Smooth muscle cell (in vitro differentiated cells): ENCODE measurements at regions not wholly inside any gene's neighbourhood (a gene's known extent, or its start where the extent isn't known, plus 50 kb on each side); places are given as distances from the start of the nearest gene placed in this dataset.
"Not testable (repeated sequence)": the region's sequence is repeated elsewhere in the genome, so short reads cannot be mapped to it uniquely, and the experiment has no call there.

ENCODE experiments used
- DNase-seq: peaks from one replicate; lab custom pipeline; 2025; ENCODE audit not compliant: unreplicated experiment; lab: John Stamatoyannopoulos, UW
- H2AFZ ChIP-seq: fragments of 200-600 bp; sonication (generic); 2 replicates; pipeline ENCODE4 v1.6.0; 2016; ENCODE audit warnings: antibody characterized with exemption, low read depth, mild to moderate bottlenecking
- H3F3A ChIP-seq: fragments of 200-600 bp; sonication (generic); 2 replicates; pipeline ENCODE4 v1.6.0; 2017; ENCODE audit warnings: antibody characterized with exemption, low read depth
- H3K27ac ChIP-seq: fragments of 200-600 bp; sonication (generic); 2 replicates; pipeline ENCODE4 v1.5.1; 2016; ENCODE audit warnings: low read depth, mild to moderate bottlenecking
- H3K27me3 ChIP-seq: fragments of 200-600 bp; sonication (generic); 2 replicates; pipeline ENCODE4 v1.6.1; 2016; ENCODE audit warnings: low read depth, mild to moderate bottlenecking
- H3K36me3 ChIP-seq: fragments of 200-600 bp; sonication (generic); 2 replicates; pipeline ENCODE4 v1.5.1; 2016; ENCODE audit warnings: low read depth
- H3K4me1 ChIP-seq: fragments of 200-600 bp; sonication (generic); 2 replicates; pipeline ENCODE4 v1.5.1; 2016; ENCODE audit warnings: low read depth
- H3K4me2 ChIP-seq: fragments of 200-600 bp; sonication (generic); 2 replicates; pipeline ENCODE4 v1.6.0; 2016; ENCODE audit warnings: mild to moderate bottlenecking
- H3K4me3 ChIP-seq: fragments of 200-600 bp; sonication (generic); 2 replicates; pipeline ENCODE4 v1.5.1; 2016; ENCODE audit warnings: mild to moderate bottlenecking
- H3K79me2 ChIP-seq: fragments of 200-600 bp; sonication (generic); 2 replicates; pipeline ENCODE4 v1.6.0; 2016; ENCODE audit warnings: low read depth, mild to moderate bottlenecking
- H3K9ac ChIP-seq: fragments of 200-600 bp; sonication (generic); 2 replicates; pipeline ENCODE4 v1.6.0; 2016; ENCODE audit warnings: low read depth
- H3K9me3 ChIP-seq: fragments of 200-600 bp; sonication (generic); replicated peaks from 2 replicates; pipeline ENCODE4 v1.5.1; 2016; ENCODE audit warnings: low read depth
- H4K20me1 ChIP-seq: fragments of 200-600 bp; sonication (generic); 2 replicates; pipeline ENCODE4 v1.6.0; 2016; ENCODE audit warnings: low read depth
- WGBS: methylation state at CpG from one replicate; pipeline ENCODE4 v1.1.7; 2016; ENCODE audit warnings: low lambda C conversion rate; 5-methylcytosine and 5-hydroxymethylcytosine counted together
- TF ChIP-seq, protein P1 (sequence below): fragments of 200-600 bp; sonication (generic); IDR thresholded peaks from 2 replicates; pipeline ENCODE4 v1.5.1; 2017; ENCODE audit warnings: borderline replicate concordance, mild to moderate bottlenecking, antibody characterized with exemption; ENCODE audit not compliant: insufficient read depth, poor library complexity, severe bottlenecking

DNA sequence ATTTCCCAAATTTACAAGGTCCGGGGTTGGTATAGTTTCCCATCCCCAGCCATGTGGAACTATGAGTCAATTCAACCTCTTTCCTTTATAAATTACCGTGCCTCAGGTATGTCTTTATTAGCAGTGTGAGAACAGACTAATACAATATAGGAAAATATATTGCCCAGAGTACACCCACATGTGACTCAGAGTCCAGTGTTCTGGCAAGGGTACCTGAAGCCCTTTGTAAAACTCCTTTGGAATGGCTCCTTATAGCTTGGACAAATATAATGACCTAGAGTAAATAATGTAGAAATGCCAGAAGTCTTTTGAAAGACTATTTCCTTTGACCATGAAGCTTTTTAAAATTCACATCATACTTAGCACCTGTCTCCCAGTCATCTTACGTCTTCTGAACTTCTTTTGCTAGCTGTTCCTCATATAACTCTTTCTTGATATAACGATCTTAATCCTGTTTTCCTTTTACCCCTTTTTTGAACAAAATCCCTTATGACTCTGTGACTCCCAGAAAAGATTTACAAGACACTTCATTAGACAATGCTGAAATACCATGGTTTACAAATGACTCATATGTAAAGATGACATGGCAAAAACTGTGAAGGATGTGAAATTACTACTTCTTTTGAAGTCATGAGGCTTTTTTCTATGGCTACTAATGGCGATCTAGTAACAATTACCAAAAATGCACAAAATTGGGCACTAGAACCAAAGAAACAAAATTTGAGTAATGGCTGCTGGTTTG lies 408.9 kb downstream of the NAP1L3 start:
- H3F3A ChIP-seq = no peaks in the 10 kb centered on the region
- H3K36me3 ChIP-seq = no peaks in the 10 kb centered on the region
- DNase-seq = no peak
- peak overlapping the region; percentile 51 for H3K4me2 ChIP-seq
- H2AFZ ChIP-seq = peak overlapping the region; percentile 44
- H3K79me2 ChIP-seq = no peaks in the 10 kb centered on the region
- 57% methylated on average over 5 of the region's 5 CpGs for WGBS
- no peaks in the 10 kb centered on the region for H3K4me1 ChIP-seq
- no peaks in the 10 kb centered on the region for H3K27me3 ChIP-seq
- no peak overlapping the region for H3K9ac ChIP-seq
- H3K27ac ChIP-seq = peak overlapping the region; percentile 81
- TF ChIP-seq, protein P1, sequence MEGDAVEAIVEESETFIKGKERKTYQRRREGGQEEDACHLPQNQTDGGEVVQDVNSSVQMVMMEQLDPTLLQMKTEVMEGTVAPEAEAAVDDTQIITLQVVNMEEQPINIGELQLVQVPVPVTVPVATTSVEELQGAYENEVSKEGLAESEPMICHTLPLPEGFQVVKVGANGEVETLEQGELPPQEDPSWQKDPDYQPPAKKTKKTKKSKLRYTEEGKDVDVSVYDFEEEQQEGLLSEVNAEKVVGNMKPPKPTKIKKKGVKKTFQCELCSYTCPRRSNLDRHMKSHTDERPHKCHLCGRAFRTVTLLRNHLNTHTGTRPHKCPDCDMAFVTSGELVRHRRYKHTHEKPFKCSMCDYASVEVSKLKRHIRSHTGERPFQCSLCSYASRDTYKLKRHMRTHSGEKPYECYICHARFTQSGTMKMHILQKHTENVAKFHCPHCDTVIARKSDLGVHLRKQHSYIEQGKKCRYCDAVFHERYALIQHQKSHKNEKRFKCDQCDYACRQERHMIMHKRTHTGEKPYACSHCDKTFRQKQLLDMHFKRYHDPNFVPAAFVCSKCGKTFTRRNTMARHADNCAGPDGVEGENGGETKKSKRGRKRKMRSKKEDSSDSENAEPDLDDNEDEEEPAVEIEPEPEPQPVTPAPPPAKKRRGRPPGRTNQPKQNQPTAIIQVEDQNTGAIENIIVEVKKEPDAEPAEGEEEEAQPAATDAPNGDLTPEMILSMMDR = no peak
- no peak overlapping the region for H3K4me3 ChIP-seq
- H3K9me3 ChIP-seq = no peaks in the 10 kb centered on the region
- no peaks in the 10 kb centered on the region for H4K20me1 ChIP-seq

DNA sequence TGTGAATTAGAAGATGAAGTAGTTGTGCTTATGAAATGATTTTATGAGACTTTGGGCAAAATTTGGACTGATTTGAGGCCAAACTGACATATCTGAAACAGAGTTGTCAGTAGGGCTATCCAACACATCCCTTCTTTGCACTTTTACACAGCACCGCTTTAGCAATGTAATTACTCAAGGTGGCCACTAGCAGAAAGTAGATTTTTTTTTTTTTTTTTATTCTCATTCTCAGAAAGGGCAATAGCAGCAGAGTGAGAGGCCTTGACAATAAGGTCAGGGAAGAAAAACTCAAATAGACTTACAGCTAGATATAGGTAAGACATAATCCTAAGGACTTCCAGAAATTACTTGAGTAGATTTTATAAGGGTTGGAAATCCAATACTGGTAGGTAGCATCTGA lies 414.3 kb downstream of the NAP1L3 start:
- Histone ChIP-seq H3K9ac (no peak overlapping the region), H3K4me3 (no peak overlapping the region), H3K79me2 (no peaks in the 10 kb centered on the region), H3K9me3 (no peaks in the 10 kb centered on the region), H3K36me3 (no peaks in the 10 kb centered on the region), H3K27ac (no peak overlapping the region), H3F3A (no peaks in the 10 kb centered on the region), H3K4me1 (no peaks in the 10 kb centered on the region), H3K4me2 (no peak overlapping the region), H2AFZ (no peak overlapping the region), H3K27me3 (no peaks in the 10 kb centered on the region), H4K20me1 (no peaks in the 10 kb centered on the region)
- TF ChIP-seq, protein P1 = no peak
- no peak for DNase-seq
- WGBS = 74% methylated on average over 1 of the region's 1 CpG

DNA sequence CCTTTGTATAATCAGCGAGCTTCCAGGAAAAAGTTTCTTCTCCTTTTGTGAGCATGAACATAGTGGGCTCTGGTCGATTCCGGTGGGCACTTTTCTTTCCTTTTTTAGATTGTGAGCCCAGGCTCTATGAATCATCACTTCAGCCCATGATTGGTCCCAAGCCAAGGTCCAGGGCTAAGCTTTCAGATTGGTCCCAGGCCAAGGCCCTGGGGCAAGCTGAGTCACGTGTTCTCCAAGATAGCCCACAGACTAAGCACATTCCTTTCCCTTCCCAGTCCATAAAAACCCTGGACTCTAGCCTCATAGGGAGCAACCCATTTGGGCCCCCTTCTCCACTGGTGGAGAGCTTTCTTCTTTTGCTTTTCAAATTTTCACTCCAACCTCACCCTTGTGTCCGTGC lies 430.5 kb downstream of the NAP1L3 start:
- H3K79me2 ChIP-seq = no peaks in the 10 kb centered on the region
- no peaks in the 10 kb centered on the region for H3K9me3 ChIP-seq
- no peak overlapping the region for H2AFZ ChIP-seq
- H3K27ac ChIP-seq = no peak overlapping the region
- no peaks in the 10 kb centered on the region for H3F3A ChIP-seq
- no peak overlapping the region for H3K4me2 ChIP-seq
- no peak overlapping the region for H3K9ac ChIP-seq
- no peak for DNase-seq
- H3K4me1 ChIP-seq = no peaks in the 10 kb centered on the region
- H3K4me3 ChIP-seq = no peak overlapping the region
- no peaks in the 10 kb centered on the region for H3K36me3 ChIP-seq
- H3K27me3 ChIP-seq = no peaks in the 10 kb centered on the region
- WGBS = 81% methylated on average over 5 of the region's 5 CpGs
- TF ChIP-seq, protein P1 = no peak
- H4K20me1 ChIP-seq = no peaks in the 10 kb centered on the region

DNA sequence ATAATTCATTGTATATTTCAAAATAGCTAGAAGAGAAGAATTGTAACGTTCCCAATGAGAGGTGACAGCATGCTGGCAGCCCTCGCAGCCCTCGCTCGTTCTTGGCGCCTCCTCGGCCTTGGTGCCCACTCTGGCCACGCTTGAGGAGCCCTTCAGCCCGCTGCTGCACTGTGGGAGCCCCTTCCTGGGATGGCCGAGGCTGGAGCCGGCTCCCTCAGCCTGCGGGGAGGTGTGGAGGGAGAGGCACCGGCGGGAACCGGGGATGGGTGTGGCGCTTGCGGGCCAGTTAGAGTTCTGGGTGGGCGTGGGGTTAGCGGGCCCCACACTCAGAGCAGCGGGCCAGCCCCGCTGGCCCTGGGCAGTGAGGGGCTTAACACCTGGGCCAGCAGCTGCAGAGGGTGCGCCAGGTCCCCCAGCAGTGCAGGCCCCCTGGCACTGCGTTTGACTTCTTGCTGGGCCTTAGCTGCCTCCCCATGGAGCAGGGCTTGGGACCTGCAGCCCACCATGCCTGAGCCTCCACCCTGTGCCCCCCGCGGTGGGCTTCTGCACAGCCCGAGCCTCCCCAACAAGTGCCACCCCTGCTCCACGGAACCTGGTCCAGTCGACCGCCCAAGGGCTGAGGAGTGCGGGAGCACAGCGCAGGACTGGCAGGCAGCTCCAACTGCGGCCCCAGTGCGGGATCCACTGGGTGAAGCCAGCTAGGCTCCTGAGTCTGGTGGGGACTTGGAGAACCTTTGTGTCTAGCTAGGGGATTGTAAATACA lies 437.7 kb downstream of the NAP1L3 start:
- not testable (repeated sequence) for H3K79me2 ChIP-seq, H3K9ac ChIP-seq, H3K4me3 ChIP-seq, H3K9me3 ChIP-seq, H4K20me1 ChIP-seq, H3K36me3 ChIP-seq, H3K27ac ChIP-seq, H3K4me1 ChIP-seq, H3F3A ChIP-seq, H3K27me3 ChIP-seq, H3K4me2 ChIP-seq, H2AFZ ChIP-seq, DNase-seq
- WGBS = 95% methylated on average over 26 of the region's 32 CpGs
